Activated CD4-positive, alpha-beta T cell treated with anti-CD3 and anti-CD28 coated beads, Interleukin-2, Interleukin-4, amounts not matched to agents 100 ng/mL and 50 ng/mL, durations not matched to agents 16 hours and 8 hours (primary cell): ENCODE measurements at regions not wholly inside any gene's neighbourhood (a gene's known extent, or its start where the extent isn't known, plus 50 kb on each side); places are given as distances from the start of the nearest gene placed in this dataset.
"Not testable (repeated sequence)": the region's sequence is repeated elsewhere in the genome, so short reads cannot be mapped to it uniquely, and the experiment has no call there.

ENCODE experiments used
- DNase-seq: peaks from one replicate; pipeline ENCODE4 v3.0.0-alpha.2; 2020; ENCODE audit warnings: low spot score

DNA sequence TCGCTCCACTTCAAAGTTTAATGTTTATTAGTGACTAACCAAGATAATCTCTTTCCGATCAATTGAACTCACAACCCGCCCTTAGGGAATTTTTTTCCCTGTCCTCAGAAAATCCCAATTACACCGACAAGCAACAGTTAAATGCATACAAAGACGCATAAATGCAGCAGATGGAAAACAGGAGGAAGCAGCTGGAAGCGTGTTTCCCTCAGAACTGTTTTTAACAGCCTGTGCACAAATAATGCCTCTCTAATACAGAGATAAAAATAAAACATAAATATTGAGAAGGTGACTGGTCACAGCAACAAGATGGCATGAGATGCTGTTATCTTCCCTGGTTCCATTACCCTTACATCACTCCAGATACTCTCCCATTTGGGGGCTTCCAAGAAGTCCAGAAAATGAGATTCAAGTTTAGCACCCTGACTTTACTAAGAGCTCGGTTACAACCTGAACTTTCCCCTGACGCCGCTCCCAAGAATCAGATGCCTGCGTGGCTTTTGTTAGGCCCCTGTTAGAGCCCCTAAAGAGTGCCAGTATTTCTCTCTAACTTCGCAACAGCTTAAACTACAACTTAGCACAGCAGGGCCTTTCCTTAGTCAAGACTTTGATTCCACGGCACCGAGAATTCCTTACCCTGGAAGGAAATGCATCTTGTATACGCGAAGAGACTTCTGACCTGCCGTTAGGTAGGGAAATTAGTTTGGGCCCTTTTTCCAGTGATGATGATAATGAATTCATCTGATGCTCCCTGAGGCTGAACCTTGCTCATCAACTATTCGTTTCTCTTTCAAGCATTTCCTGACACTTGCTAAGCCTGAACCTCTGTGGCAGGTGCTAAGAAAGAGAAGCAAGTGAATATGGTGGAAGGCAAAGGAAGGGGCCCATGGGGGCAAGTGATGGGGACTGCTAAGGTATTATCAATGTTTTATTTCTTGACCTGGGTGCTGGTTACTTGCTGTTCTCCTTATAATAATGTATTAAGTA lies 137.7 kb upstream of the SMYD2 start:
- no peak for DNase-seq

DNA sequence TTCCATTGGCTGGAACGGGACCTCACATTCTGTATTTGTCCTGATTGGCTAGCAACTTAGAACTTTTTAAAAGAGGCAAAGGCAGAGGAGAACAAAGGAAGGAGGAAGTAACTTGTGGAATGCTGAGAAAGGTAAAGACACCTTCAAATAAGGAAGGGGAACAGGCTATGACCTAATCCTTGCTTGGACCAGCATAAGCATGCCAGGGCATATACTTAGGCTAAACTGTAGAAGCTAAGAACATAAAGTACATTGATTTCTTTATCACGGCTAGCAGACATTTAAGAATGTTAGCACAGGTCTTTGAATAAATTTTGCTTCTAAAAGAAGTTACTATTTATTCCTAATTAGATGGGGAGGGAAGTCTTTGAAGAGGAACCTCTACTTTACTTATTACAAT lies 136.4 kb upstream of the SMYD2 start:
- not testable (repeated sequence) for DNase-seq

DNA sequence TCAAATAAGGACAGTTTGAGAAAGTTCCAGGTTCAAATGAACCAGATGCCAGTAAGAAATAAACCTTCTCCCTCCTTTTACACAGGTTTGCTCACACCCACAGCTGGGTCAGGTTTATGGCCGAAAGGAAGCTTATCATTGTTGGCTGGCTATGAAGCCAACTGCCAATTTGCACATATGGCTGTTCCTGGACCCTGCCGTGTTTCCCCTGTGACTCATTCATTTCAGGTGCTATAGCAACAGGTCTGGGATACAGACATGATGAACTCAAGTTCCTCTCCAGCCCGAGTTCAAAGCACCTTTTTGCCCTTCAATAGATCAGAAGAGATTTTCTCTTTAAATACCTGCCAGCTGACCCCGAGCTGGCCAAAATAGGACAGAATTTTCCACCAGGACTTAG lies 134.4 kb upstream of the SMYD2 start:
- DNase-seq = no peak

- DNase-seq = no peak
Observed at GRCh38 chr1:214154596-214155292, 126.2 kb upstream of the SMYD2 start.

DNA sequence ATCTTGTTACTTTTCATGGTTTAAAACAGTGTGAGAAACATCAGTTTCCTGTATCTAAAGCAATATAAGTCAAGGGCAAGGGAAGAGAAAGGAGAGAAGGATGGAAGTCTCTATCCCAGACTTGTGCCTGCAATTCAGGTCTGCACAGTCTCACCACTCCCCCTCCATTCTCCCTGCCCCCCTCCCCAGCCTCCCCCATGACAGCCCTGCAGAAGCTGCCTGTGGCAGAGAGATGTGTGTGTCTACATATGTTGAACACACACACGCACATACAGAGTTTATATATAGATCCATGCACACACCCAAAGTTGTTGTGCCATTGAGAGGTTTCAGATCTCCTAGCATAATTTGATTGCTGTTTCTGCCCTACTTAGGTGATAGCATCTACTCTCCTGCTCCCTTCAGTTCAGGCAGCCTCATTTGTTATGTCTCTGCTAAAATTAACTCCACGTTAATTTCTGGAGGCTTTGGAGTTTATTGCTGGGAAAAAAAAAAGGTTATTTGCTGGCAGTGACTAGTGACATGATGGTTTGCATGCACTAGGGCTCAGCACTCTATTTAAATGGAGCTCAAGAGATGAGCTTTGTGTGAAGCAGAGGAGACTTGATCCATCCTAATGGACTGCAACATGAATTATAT lies 124.9 kb upstream of the SMYD2 start:
- DNase-seq = no peak

- DNase-seq = no peak
Observed at GRCh38 chr1:214164173-214164572, 116.8 kb upstream of the SMYD2 start.

GRCh38 chr1:214165850-214166374 lies 115.0 kb upstream of the SMYD2 start:
- no peak for DNase-seq

- no peak for DNase-seq
Observed at GRCh38 chr1:214174508-214175199, 106.3 kb upstream of the SMYD2 start.

DNA sequence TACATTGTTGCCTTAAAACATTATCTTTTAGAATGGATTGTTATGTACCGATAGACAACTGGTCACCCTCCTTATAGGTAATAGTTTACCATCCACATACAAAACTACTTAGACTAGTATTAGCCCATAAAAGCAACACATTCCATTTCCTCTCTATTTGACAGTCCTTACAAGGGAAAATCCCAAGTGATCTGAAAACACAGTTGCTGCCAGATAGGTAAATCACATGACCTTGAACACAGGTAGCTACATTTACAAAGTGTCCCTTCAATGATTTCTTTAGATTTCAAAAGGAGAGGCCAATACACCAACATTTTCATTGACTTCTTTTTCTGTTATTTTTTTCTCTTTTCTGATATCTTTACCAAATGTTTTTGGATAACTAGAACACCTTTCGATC lies 102.9 kb upstream of the SMYD2 start:
- no peak for DNase-seq

- DNase-seq = no peak
Observed at GRCh38 chr1:214184992-214185391, 96.0 kb upstream of the SMYD2 start.

GRCh38 chr1:214186103-214186824 lies 94.7 kb upstream of the SMYD2 start:
- no peak for DNase-seq

DNA sequence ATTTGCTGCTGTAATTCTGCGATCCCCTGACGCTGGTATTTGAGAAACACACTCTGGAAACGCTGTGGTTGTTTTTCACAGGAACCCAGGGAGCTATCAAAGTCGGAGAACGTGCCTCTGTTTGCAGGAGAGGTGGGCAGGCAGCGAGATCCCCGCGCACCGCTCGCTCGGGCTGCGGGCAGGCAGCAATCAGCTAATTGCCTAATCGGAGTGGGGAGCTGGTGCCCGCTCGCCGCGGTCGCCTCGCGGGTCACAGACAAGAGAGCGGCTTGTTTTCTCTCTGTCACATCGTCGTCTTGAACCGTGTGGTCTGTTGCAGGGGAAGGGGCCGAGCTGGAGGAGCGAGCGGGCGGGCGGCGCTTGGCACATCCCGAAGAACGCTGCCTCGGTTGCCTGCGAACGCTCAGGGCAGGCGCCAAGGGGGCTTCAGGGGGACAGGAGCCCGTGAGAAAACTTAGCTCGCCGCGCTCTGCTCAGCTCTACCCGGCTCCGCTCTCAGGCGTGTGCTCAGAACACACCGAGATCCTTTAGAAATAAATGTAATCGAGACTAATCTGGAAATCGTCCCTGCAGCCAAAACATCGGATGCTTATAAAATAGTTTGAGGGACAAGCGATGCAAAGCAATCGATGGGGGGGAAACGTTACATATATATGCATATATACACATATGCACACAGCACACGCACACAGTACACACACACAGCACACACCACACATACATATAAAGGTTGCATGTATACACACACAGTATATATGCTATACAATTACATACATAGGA lies 93.6 kb upstream of the SMYD2 start:
- no peak for DNase-seq

DNA sequence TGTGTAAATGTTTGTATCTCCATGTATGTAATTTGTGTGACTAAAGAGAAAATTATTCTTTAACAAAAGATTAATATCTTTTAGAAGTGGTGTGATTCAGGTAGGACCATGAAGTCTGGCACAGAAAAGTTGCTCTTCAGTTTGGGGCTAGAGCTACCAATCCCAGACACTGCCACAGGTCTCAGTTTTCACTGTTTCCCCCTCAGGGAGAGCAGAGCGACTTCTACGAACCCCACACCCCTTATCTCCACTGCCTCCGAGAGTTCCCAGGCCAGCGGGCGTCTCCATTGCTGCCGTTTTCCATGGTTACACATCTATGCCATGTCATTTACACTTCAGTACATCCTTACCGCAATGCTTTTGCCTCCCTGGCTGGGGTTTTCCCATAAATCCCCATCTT lies 93.0 kb upstream of the SMYD2 start:
- no peak for DNase-seq

DNA sequence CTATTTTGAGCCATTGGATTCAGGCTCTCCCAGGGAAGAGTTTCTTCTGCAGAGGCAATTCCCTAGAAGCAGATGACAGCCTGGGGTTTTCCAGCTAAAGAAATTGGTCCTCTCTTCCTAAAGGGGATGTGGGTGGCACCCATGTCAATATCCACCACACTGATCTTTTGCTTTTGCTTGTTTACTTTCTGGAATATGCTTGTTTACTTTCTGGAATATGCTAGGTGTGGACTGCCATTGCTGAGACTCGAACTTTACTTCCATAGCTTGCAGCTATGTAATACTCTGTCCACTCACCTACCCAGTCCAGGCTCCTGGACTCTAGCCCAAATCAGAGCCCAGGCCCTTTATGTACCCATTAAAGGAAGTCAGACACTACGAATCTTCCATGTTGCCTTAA lies 92.1 kb upstream of the SMYD2 start:
- DNase-seq = no peak

DNA sequence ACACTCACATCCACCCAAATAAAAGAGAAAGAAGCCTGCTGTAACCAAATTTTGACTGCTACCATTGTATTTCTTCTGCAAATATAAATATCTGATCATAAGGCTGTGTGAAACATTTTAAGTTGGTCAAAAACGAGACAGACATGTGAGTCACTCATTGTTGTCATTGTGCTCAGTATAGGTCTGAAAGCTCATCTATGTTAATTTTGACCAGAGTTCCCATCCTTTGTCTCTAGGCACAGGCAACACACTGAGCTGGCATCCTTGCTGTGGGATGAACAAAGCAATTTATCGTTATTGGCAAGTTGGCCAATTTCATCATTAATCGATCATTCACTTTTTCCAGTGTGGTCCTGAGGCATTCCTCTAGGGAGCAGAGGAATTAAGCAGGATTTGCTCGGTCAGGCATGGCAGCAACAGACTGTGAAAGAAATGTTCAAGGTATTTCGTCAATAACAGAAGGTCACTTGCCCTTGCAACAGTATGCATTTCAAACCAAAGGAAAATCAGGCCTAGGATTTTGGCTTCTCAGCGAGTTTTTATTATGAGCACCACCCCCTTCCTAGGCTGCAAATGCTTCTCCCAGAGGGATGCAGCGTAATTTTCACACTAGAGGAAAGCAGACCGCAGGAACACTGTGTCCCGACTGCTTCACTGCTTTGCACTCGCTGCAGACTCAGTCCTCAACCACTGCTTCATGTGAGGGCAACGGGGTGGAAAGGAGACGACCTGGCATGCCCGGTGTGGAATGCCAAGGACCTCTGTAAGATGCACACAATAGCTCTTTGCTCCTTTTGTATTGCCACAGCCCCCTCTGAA lies 87.9 kb upstream of the SMYD2 start:
- no peak for DNase-seq

- DNase-seq = no peak
Observed at GRCh38 chr1:214193691-214194090, 87.3 kb upstream of the SMYD2 start.

DNA sequence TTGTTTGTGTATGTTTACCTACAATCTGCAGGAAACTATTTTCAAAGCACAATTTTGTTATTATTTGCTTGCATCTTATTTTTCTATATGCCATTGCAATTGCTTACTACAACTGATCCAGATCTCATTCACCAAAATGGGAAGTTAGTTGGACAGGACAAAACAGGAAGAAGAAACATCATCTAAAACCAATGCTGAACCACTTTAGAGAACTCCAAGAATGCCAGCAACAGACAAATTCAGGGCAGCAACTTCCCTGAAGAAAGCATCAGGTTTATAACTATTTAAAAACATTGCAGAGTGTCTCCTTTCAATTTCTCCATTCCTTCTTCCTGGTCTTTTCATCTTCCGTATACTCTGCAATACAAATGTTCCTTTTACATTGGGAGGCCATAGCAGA lies 82.4 kb upstream of the SMYD2 start:
- DNase-seq = no peak

DNA sequence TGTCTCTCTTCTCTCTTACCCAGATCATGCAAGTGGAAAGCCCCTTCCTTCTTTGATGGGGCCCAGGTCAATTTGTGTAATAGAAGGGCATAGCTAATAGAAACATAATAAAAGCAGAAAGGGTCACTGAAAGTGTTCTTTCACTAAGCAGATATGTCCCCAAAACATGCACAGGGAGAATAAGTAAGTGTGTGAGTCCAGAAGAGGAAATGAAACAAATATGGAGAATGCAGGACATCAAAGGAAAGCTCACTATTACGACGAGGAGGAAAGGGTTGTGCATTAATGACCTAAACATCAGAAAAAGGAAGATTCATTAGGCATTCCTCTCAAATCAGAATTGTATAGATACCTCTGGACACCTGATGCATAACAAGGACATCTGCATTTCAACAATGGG lies 81.4 kb upstream of the SMYD2 start:
- no peak for DNase-seq

- DNase-seq = no peak
Observed at GRCh38 chr1:214202992-214203391, 78.0 kb upstream of the SMYD2 start.

GRCh38 chr1:214205053-214205452 lies 75.9 kb upstream of the SMYD2 start:
- DNase-seq = no peak
